HCT116 (cell line): ENCODE measurements at regions not wholly inside any gene's neighbourhood (a gene's known extent, or its start where the extent isn't known, plus 50 kb on each side); places are given as distances from the start of the nearest gene placed in this dataset.

Experiments used
- ATAC-seq: fragments of 200-7000 bp; cut with Tn5 transposase; 2 replicates; pipeline ENCODE4 v1.9.1; 2020; ENCODE audit warnings: mild to moderate bottlenecking, moderate library complexity
- BruUV-seq: library from RNA; stranded (reverse); fragments of 400-500 nt; replicated peaks from 2 replicates; lab custom pipeline; 2021; lab: Mats Ljungman, UMichigan
- CTCF ChIA-PET: fragments of 300-600 bp; sonication (Branson Sonifier 250); formaldehyde crosslinking; loops from one replicate; lab custom pipeline; 2021; ENCODE audit warnings: antibody characterized with exemption; lab: Charles Lee
- POLR2A ChIA-PET: fragments of 300-600, 350-600 bp; sonication (Branson Sonifier 250); formaldehyde crosslinking; loops from one replicate; lab custom pipeline; 2021; ENCODE audit warnings: antibody characterized with exemption; lab: Charles Lee
- RAD21 ChIA-PET, 2 experiments: fragments of 300-600 bp; sonication (Branson Sonifier 250); formaldehyde crosslinking; loops; one replicate each; lab custom pipeline; 2023; ENCODE audit warnings: low total read pairs in 2 of 2; ENCODE audit not compliant: uncharacterized antibody in 2 of 2, unreplicated experiment in 2 of 2, low non-redundant PET in 1 of 2; lab: Charles Lee
- DNase-seq: peaks from one replicate; pipeline ENCODE4 v3.0.0-alpha.2; 2010; ENCODE audit warnings: low read depth, low spot score
- H2AFZ ChIP-seq: fragments of 200-600 bp; shearing (Covaris generic), sonication (generic); 2 replicates; pipeline ENCODE4 v1.6.1; 2017; ENCODE audit warnings: low read depth, mixed run types, mixed read lengths, antibody characterized with exemption, low read length; ENCODE audit not compliant: poor library complexity, severe bottlenecking
- H3K27ac ChIP-seq: 2 replicates; pipeline ENCODE4 v1.5.1; 2012; ENCODE audit warnings: low read depth, low read length
- H3K27me3 ChIP-seq: fragments of 200-600 bp; sonication (generic); 2 replicates; pipeline ENCODE4 v1.6.1; 2016; ENCODE audit warnings: mixed run types, low read length, mixed read lengths; ENCODE audit not compliant: insufficient read depth
- H3K36me3 ChIP-seq, 2 experiments: fragments of 200-500 bp in 1 of 2; fragments of 200-600 bp in 1 of 2; sonication (Bioruptor generic) in 1 of 2; sonication (generic) in 1 of 2; 2 replicates each; pipeline versions ENCODE4 v1.5.1 to v1.6.1; 2014 to 2016; ENCODE audit warnings: low read length in 2 of 2, inconsistent platforms in 1 of 2, mixed read lengths in 1 of 2, mixed run types in 1 of 2; ENCODE audit not compliant: insufficient read depth in 2 of 2, control insufficient read depth in 1 of 2
- H3K4me1 ChIP-seq, 2 experiments: fragments of 200-600 bp in 1 of 2; sonication (generic) in 1 of 2; 2 replicates each; pipeline versions ENCODE4 v1.5.1 to v1.6.1; 2012 to 2017; ENCODE audit warnings: low read length in 2 of 2, inconsistent platforms in 1 of 2, mild to moderate bottlenecking in 1 of 2, mixed read lengths in 1 of 2, mixed run types in 1 of 2, moderate library complexity in 1 of 2; ENCODE audit not compliant: insufficient read depth in 2 of 2, control insufficient read depth in 1 of 2
- H3K4me2 ChIP-seq: fragments of 200-600 bp; sonication (generic); 2 replicates; pipeline ENCODE4 v1.6.1; 2017; ENCODE audit warnings: mixed run types, low read length, mixed read lengths
- H3K4me3 ChIP-seq, 2 experiments: fragments of 200-600 bp in 1 of 2; sonication (generic) in 1 of 2; replicated peaks in 1 of 2; 2 replicates each; pipeline ENCODE4 v1.5.1; 2011 to 2016; ENCODE audit warnings: low read length in 2 of 2, control low read depth in 1 of 2, low read depth in 1 of 2, mild to moderate bottlenecking in 1 of 2, mixed read lengths in 1 of 2, mixed run types in 1 of 2
- H3K79me2 ChIP-seq: fragments of 200-600 bp; sonication (generic); 2 replicates; pipeline ENCODE4 v1.6.1; 2017; ENCODE audit warnings: mild to moderate bottlenecking, mixed run types, low read length, moderate library complexity, mixed read lengths; ENCODE audit not compliant: insufficient read depth
- H3K9ac ChIP-seq: fragments of 200-600 bp; sonication (generic); 2 replicates; pipeline ENCODE4 v1.6.1; 2016; ENCODE audit warnings: low read length, mixed read lengths
- H3K9me2 ChIP-seq: fragments of 200-600 bp; sonication (generic), shearing (Covaris generic); 2 replicates; pipeline ENCODE4 v1.6.1; 2017; ENCODE audit warnings: mixed run types, mild to moderate bottlenecking, moderate library complexity; ENCODE audit not compliant: insufficient read depth
- H3K9me3 ChIP-seq, 2 experiments: fragments of 200-500 bp in 1 of 2; fragments of 200-600 bp in 1 of 2; sonication (Bioruptor generic) in 1 of 2; sonication (generic) in 1 of 2; 2 replicates each; pipeline ENCODE4 v1.6.1; 2014 to 2017; ENCODE audit warnings: low read length in 2 of 2, mixed read lengths in 2 of 2, inconsistent platforms in 1 of 2, low read depth in 1 of 2, mild to moderate bottlenecking in 1 of 2, mixed run types in 1 of 2, moderate library complexity in 1 of 2; ENCODE audit not compliant: control insufficient read depth in 1 of 2, insufficient read depth in 1 of 2
- H4K20me1 ChIP-seq: fragments of 200-600 bp; sonication (generic), shearing (Covaris generic); 2 replicates; pipeline ENCODE4 v1.6.1; 2017; ENCODE audit warnings: mixed run types, mild to moderate bottlenecking, moderate library complexity; ENCODE audit not compliant: insufficient read depth
- CBX3 ChIP-seq: IDR thresholded peaks from 2 replicates; pipeline ENCODE4 v1.6.1; 2012; ENCODE audit warnings: low read depth
- CEBPB ChIP-seq: IDR thresholded peaks from 2 replicates; pipeline ENCODE4 v1.6.1; 2012; ENCODE audit warnings: low read depth
- EZH2 ChIP-seq: fragments of 200-600 bp; sonication (generic); IDR thresholded peaks from 2 replicates; pipeline ENCODE4 v1.6.1; 2017; ENCODE audit warnings: antibody characterized with exemption, mixed run types
- FOSL1 ChIP-seq: IDR thresholded peaks from 2 replicates; pipeline ENCODE4 v1.6.1; 2012; ENCODE audit warnings: low read depth
- JUND ChIP-seq: IDR thresholded peaks from 2 replicates; pipeline ENCODE4 v1.6.1; 2012
- MAX ChIP-seq: IDR thresholded peaks from 2 replicates; pipeline ENCODE4 v1.6.1; 2012
- POLR2A ChIP-seq: IDR thresholded peaks from 2 replicates; pipeline ENCODE4 v1.7.0; 2011; ENCODE audit warnings: borderline replicate concordance; ENCODE audit not compliant: insufficient read depth, insufficient read length; ENCODE audit errors: extremely low read depth
- POLR2AphosphoS5 ChIP-seq: IDR thresholded peaks from 2 replicates; pipeline ENCODE4 v1.6.1; 2011; ENCODE audit warnings: mild to moderate bottlenecking, low read depth, low read length, moderate library complexity
- TCF7L2 ChIP-seq: IDR thresholded peaks from 2 replicates; pipeline ENCODE4 v1.7.0; 2011; ENCODE audit warnings: borderline replicate concordance, inconsistent platforms; ENCODE audit not compliant: insufficient read depth, insufficient read length; ENCODE audit errors: extremely low read depth
- YY1 ChIP-seq: IDR thresholded peaks from 2 replicates; pipeline ENCODE4 v1.6.1; 2011; ENCODE audit warnings: low read length, low read depth, moderate library complexity, mild to moderate bottlenecking; ENCODE audit not compliant: insufficient replicate concordance; ENCODE audit errors: extremely low read depth
- ZNF274 ChIP-seq: fragments of 200-500 bp; sonication (Bioruptor generic); IDR thresholded peaks from 2 replicates; pipeline ENCODE4 v1.6.1; 2014; ENCODE audit warnings: mild to moderate bottlenecking, low read depth, low read length, inconsistent platforms
- intact Hi-C: fragments of 100-400 bp; cut with micrococcal nuclease; formaldehyde crosslinking; loops from 2 replicates; pipeline ENCODE4 v1.10.0; 2022
- TF ChIP-seq, protein P1 (sequence below): IDR thresholded peaks from 2 replicates; pipeline ENCODE4 v1.6.1; 2011; ENCODE audit warnings: mild to moderate bottlenecking, low read length, moderate library complexity; ENCODE audit not compliant: insufficient replicate concordance; ENCODE audit errors: extremely low read depth

GRCh38 chr11:104524254-104524653, 360.3 kb upstream of the PDGFD start:
- H3K9ac ChIP-seq, result no peak overlapping the region
- no peaks in the 10 kb centered on the region for H3K9me2 ChIP-seq
- no peaks in the 10 kb centered on the region for H3K27me3 ChIP-seq
- H3K4me3 ChIP-seq, result no peak overlapping the region
- H3K79me2 ChIP-seq, result no peaks in the 10 kb centered on the region
- H3K36me3 ChIP-seq, result no peaks in the 10 kb centered on the region
- no peak for TF ChIP-seq FOSL1
- no peak for TF ChIP-seq TCF7L2
- no peak for TF ChIP-seq ZNF274
- ChIA-PET POLR2A (no interaction called here), RAD21 (no interaction called here), CTCF (no interaction called here)
- no peaks in the 10 kb centered on the region for H3K9me3 ChIP-seq
- no peaks in the 10 kb centered on the region for H4K20me1 ChIP-seq
- no peak overlapping the region for H3K27ac ChIP-seq
- no peak for DNase-seq
- no peak overlapping the region for H2AFZ ChIP-seq
- H3K4me2 ChIP-seq, result no peak overlapping the region
- no TSS peak for BruUV-seq
- no peak for ATAC-seq
- intact Hi-C loops, result no loop called here
- H3K4me1 ChIP-seq, result no peaks in the 10 kb centered on the region

GRCh38 chr11:104523611-104524010, 359.7 kb upstream of the PDGFD start:
- Histone ChIP-seq H3K4me2 (no peak overlapping the region), H2AFZ (no peak overlapping the region), H3K9ac (no peak overlapping the region), H3K9me3 (no peaks in the 10 kb centered on the region), H3K9me2 (no peaks in the 10 kb centered on the region), H4K20me1 (no peaks in the 10 kb centered on the region), H3K27me3 (no peaks in the 10 kb centered on the region), H3K79me2 (no peaks in the 10 kb centered on the region), H3K27ac (no peak overlapping the region), H3K4me3 (no peak overlapping the region), H3K4me1 (no peaks in the 10 kb centered on the region), H3K36me3 (no peaks in the 10 kb centered on the region)
- ChIA-PET CTCF (no interaction called here), POLR2A (no interaction called here), RAD21 (no interaction called here)
- no peak for TF ChIP-seq CEBPB
- TF ChIP-seq POLR2A, result no peak
- no peak for TF ChIP-seq MAX
- TF ChIP-seq FOSL1, result no peak
- TF ChIP-seq YY1, result no peak
- TF ChIP-seq TCF7L2, result no peak
- TF ChIP-seq JUND, result no peak
- no peak for TF ChIP-seq CBX3
- TF ChIP-seq, protein P1, sequence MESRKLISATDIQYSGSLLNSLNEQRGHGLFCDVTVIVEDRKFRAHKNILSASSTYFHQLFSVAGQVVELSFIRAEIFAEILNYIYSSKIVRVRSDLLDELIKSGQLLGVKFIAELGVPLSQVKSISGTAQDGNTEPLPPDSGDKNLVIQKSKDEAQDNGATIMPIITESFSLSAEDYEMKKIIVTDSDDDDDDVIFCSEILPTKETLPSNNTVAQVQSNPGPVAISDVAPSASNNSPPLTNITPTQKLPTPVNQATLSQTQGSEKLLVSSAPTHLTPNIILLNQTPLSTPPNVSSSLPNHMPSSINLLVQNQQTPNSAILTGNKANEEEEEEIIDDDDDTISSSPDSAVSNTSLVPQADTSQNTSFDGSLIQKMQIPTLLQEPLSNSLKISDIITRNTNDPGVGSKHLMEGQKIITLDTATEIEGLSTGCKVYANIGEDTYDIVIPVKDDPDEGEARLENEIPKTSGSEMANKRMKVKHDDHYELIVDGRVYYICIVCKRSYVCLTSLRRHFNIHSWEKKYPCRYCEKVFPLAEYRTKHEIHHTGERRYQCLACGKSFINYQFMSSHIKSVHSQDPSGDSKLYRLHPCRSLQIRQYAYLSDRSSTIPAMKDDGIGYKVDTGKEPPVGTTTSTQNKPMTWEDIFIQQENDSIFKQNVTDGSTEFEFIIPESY, result no peak
- no peak for TF ChIP-seq EZH2
- TF ChIP-seq POLR2AphosphoS5, result no peak
- intact Hi-C loops, result no loop called here
- DNase-seq (no peak), ATAC-seq (no peak)
- BruUV-seq, result no TSS peak
